GM12878 (cell line): ENCODE measurements at regions not wholly inside any gene's neighbourhood (a gene's known extent, or its start where the extent isn't known, plus 50 kb on each side); places are given as distances from the start of the nearest gene placed in this dataset.

Experiments
- ATAC-seq: fragments of 200-7000 bp; cut with Tn5 transposase; 3 replicates; pipeline ENCODE4 v1.9.1; 2020; ENCODE audit warnings: mild to moderate bottlenecking, moderate library complexity
- BruUV-seq: library from RNA; stranded (reverse); fragments of 400-500 nt; replicated peaks from 2 replicates; lab custom pipeline; 2021; lab: Mats Ljungman, UMichigan
- CTCF ChIA-PET: fragments of 300-600 bp; sonication (Branson Sonifier 250); formaldehyde crosslinking; extraction: SDS; loops from one replicate; lab custom pipeline; 2021; ENCODE audit warnings: inconsistent platforms; lab: Yijun Ruan, JAX
- POLR2A ChIA-PET: fragments of 350-600 bp; formaldehyde crosslinking; extraction: SDS; loops from one replicate; lab custom pipeline; 2021; ENCODE audit warnings: inconsistent platforms; lab: Charles Lee
- RAD21 ChIA-PET: fragments of 300-600 bp; sonication (Branson Sonifier 250); formaldehyde crosslinking; loops from one replicate; lab custom pipeline; 2023; ENCODE audit warnings: antibody characterized with exemption; ENCODE audit not compliant: unreplicated experiment; lab: Charles Lee
- SMC1A ChIA-PET: fragments of 300-600 bp; sonication (Branson Sonifier 250); formaldehyde crosslinking; loops from one replicate; lab custom pipeline; 2023; ENCODE audit not compliant: unreplicated experiment, uncharacterized antibody; lab: Charles Lee
- DNase-seq: peaks from one replicate; pipeline ENCODE4 v3.0.0-alpha.2; 2011; ENCODE audit warnings: low read depth, low spot score
- FAIRE-seq: peaks from 3 replicates; lab custom pipeline; 2011; peaks lifted over from hg19 to GRCh38; lab: Jason Lieb, UNC
- H2AFZ ChIP-seq: 2 replicates; pipeline ENCODE4 v1.6.0; 2011; ENCODE audit warnings: low read depth, low read length, control low read depth; ENCODE audit not compliant: control insufficient read depth
- H3K27ac ChIP-seq: 2 replicates; pipeline ENCODE4 v1.5.1; 2011; ENCODE audit warnings: control low read depth; ENCODE audit not compliant: control insufficient read depth, insufficient read depth
- H3K27me3 ChIP-seq, 2 experiments: replicated peaks in 1 of 2; 2 replicates each; pipeline versions ENCODE4 v1.6.0 to v1.6.1; 2011; ENCODE audit warnings: low read length in 1 of 2; ENCODE audit not compliant: control insufficient read depth in 2 of 2, insufficient read depth in 2 of 2
- H3K36me3 ChIP-seq, 2 experiments: 2 replicates each; pipeline ENCODE4 v1.5.1; 2011; ENCODE audit warnings: low read length in 1 of 2; ENCODE audit not compliant: control insufficient read depth in 2 of 2, insufficient read depth in 2 of 2
- H3K4me1 ChIP-seq: 2 replicates; pipeline ENCODE4 v1.6.1; 2011; ENCODE audit warnings: mild to moderate bottlenecking, low read length, moderate library complexity, mixed read lengths; ENCODE audit not compliant: control insufficient read depth, insufficient read depth
- H3K4me2 ChIP-seq: 2 replicates; pipeline ENCODE4 v1.6.0; 2011; ENCODE audit warnings: control low read depth; ENCODE audit not compliant: control insufficient read depth, insufficient read depth
- H3K4me3 ChIP-seq: fragments of 200-600 bp; sonication (generic); 2 replicates; pipeline ENCODE4 v1.5.1; 2016
- H3K79me2 ChIP-seq: 2 replicates; pipeline ENCODE4 v1.6.0; 2011; ENCODE audit warnings: low read length; ENCODE audit not compliant: control insufficient read depth, insufficient read depth
- H3K9ac ChIP-seq: 2 replicates; pipeline ENCODE4 v1.8.0; 2011; ENCODE audit warnings: low read length, control low read depth, mixed read lengths; ENCODE audit not compliant: control insufficient read depth, insufficient read depth
- H3K9me3 ChIP-seq: replicated peaks from 3 replicates; pipeline ENCODE4 v1.5.1; 2011; ENCODE audit warnings: mild to moderate bottlenecking, low read length; ENCODE audit not compliant: control insufficient read depth, insufficient read depth
- H4K20me1 ChIP-seq: 2 replicates; pipeline ENCODE4 v1.6.0; 2011; ENCODE audit not compliant: control insufficient read depth, insufficient read depth
- CBX3 ChIP-seq: fragments of 200-600 bp; sonication (generic); IDR thresholded peaks from 2 replicates; pipeline ENCODE4 v1.6.1; 2016; ENCODE audit warnings: low read depth, borderline replicate concordance
- CREB1 ChIP-seq: IDR thresholded peaks from 2 replicates; pipeline ENCODE4 v1.6.1; 2012; ENCODE audit warnings: low read depth, mild to moderate bottlenecking, inconsistent platforms
- EED ChIP-seq: sonication (generic); IDR thresholded peaks from 2 replicates; pipeline ENCODE4 v1.6.1; 2016; ENCODE audit warnings: antibody characterized with exemption, low read depth
- EGR1 ChIP-seq, 2 experiments: IDR thresholded peaks; 1 replicate in 1 of 2; 2 replicates in 1 of 2; pipeline ENCODE4 v1.6.1; 2011 to 2012; ENCODE audit warnings: low read depth in 2 of 2, low read length in 2 of 2, borderline replicate concordance in 1 of 2, mild to moderate bottlenecking in 1 of 2, moderate library complexity in 1 of 2
- NFIC ChIP-seq: IDR thresholded peaks from 2 replicates; pipeline ENCODE4 v1.6.1; 2012; ENCODE audit warnings: low read depth, mild to moderate bottlenecking, inconsistent platforms, low read length, moderate library complexity
- NFXL1 ChIP-seq: fragments of 450-650 bp; IDR thresholded peaks from 2 replicates; pipeline ENCODE4 v1.6.1; 2017; ENCODE audit warnings: antibody characterized with exemption, mild to moderate bottlenecking, borderline replicate concordance
- SUPT20H ChIP-seq: IDR thresholded peaks from 2 replicates; pipeline ENCODE4 v1.6.1; 2011; ENCODE audit warnings: low read depth, mild to moderate bottlenecking, low read length, moderate library complexity, borderline replicate concordance; ENCODE audit not compliant: control insufficient read depth
- TCF12 ChIP-seq: IDR thresholded peaks from 2 replicates; pipeline ENCODE4 v1.6.1; 2011; ENCODE audit warnings: low read depth, mild to moderate bottlenecking, low read length
- WRNIP1 ChIP-seq: IDR thresholded peaks from 2 replicates; pipeline ENCODE4 v1.6.1; 2011; ENCODE audit warnings: low read depth, low read length, improper control_type of control experiment, borderline replicate concordance
- ZBED1 ChIP-seq: IDR thresholded peaks from 2 replicates; pipeline ENCODE4 v1.6.1; 2016; ENCODE audit warnings: borderline replicate concordance
- ZBTB33 ChIP-seq: fragments of 450-650 bp; IDR thresholded peaks from 2 replicates; pipeline ENCODE4 v1.6.1; 2017; ENCODE audit warnings: mild to moderate bottlenecking
- ZNF384 ChIP-seq: IDR thresholded peaks from 2 replicates; pipeline ENCODE4 v1.6.1; 2012; ENCODE audit warnings: low read depth, mild to moderate bottlenecking, low read length, improper control_type of control experiment, borderline replicate concordance
- WGBS: methylation state at CpG from one replicate; pipeline ENCODE4 v1.1.6; 2016; ENCODE audit warnings: low lambda C conversion rate; ENCODE audit not compliant: insufficient replicate concordance, insufficient coverage; ENCODE audit errors: missing lambda C conversion rate; 5-methylcytosine and 5-hydroxymethylcytosine counted together
- in situ Hi-C: fragments of 300-500 bp; cut with MboI; formaldehyde crosslinking; loops from 9 replicates; pipeline ENCODE4 v1.14.3; 2018; ENCODE audit warnings: mixed read lengths
- intact Hi-C: fragments of 100-400 bp; cut with micrococcal nuclease; formaldehyde crosslinking; loops from one replicate; pipeline ENCODE4 v1.14.2; 2022; ENCODE audit not compliant: unreplicated experiment
- TF ChIP-seq, protein P1 (sequence below): fragments of 450-650 bp; IDR thresholded peaks from 2 replicates; pipeline ENCODE4 v1.6.1; 2017; ENCODE audit warnings: mild to moderate bottlenecking, moderate library complexity
- TF ChIP-seq, protein P2 (sequence below): IDR thresholded peaks from 2 replicates; pipeline ENCODE4 v1.6.1; 2011; ENCODE audit warnings: borderline replicate concordance, low read depth, mild to moderate bottlenecking, moderate library complexity, mixed read lengths, low read length; ENCODE audit not compliant: insufficient read depth; ENCODE audit errors: extremely low read length

DNA sequence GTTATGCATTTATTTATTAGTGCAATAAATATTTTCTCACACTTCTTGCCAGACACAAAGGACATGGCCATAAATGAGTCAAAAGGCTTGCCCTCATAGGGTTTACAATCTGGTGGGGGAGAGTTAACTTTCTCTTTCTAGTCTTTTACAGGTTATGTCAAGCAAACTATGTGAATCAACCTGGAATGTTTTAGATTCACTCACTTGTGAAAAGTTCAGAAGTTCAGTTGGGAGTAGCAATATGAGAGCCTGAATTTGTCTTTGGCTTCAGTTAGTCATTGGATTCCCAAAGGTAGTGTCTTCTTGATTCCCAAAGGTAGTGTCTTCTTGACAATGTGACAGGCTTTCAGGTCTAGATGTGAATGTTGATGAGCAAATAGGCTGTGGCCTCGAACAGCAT, 264.8 kb downstream of the SOX2 start:
- 40% methylated on average over 1 of the region's 1 CpG for WGBS

GRCh38 chr3:181985386-181985785, 273.7 kb downstream of the SOX2 start:
- no peak overlapping the region for H3K4me3 ChIP-seq
- no peak overlapping the region for H2AFZ ChIP-seq
- DNase-seq (no peak), FAIRE-seq (no peak), ATAC-seq (no peak)
- WGBS: 3% methylated on average over 2 of the region's 2 CpGs
- CTCF ChIA-PET: no interaction called here
- no peaks in the 10 kb centered on the region for H3K4me1 ChIP-seq
- intact Hi-C loops: no loop called here
- in situ Hi-C loops: no loop called here
- H3K36me3 ChIP-seq: no peaks in the 10 kb centered on the region
- RAD21 ChIA-PET: no interaction called here
- H3K4me2 ChIP-seq: no peak overlapping the region
- H3K9me3 ChIP-seq: no peaks in the 10 kb centered on the region; the same call in 2 of the 3 replicates
- no peaks in the 10 kb centered on the region; a peak in 1 of 4 replicates for H3K27me3 ChIP-seq
- H3K79me2 ChIP-seq: no peaks in the 10 kb centered on the region
- no peak overlapping the region for H3K27ac ChIP-seq
- no peaks in the 10 kb centered on the region for H4K20me1 ChIP-seq
- BruUV-seq: no TSS peak
- H3K9ac ChIP-seq: no peak overlapping the region
- POLR2A ChIA-PET: no interaction called here
- SMC1A ChIA-PET: no interaction called here
- no peak for TF ChIP-seq CREB1
- no peak for TF ChIP-seq TCF12
- no peak for TF ChIP-seq EED
- TF ChIP-seq, protein P1, sequence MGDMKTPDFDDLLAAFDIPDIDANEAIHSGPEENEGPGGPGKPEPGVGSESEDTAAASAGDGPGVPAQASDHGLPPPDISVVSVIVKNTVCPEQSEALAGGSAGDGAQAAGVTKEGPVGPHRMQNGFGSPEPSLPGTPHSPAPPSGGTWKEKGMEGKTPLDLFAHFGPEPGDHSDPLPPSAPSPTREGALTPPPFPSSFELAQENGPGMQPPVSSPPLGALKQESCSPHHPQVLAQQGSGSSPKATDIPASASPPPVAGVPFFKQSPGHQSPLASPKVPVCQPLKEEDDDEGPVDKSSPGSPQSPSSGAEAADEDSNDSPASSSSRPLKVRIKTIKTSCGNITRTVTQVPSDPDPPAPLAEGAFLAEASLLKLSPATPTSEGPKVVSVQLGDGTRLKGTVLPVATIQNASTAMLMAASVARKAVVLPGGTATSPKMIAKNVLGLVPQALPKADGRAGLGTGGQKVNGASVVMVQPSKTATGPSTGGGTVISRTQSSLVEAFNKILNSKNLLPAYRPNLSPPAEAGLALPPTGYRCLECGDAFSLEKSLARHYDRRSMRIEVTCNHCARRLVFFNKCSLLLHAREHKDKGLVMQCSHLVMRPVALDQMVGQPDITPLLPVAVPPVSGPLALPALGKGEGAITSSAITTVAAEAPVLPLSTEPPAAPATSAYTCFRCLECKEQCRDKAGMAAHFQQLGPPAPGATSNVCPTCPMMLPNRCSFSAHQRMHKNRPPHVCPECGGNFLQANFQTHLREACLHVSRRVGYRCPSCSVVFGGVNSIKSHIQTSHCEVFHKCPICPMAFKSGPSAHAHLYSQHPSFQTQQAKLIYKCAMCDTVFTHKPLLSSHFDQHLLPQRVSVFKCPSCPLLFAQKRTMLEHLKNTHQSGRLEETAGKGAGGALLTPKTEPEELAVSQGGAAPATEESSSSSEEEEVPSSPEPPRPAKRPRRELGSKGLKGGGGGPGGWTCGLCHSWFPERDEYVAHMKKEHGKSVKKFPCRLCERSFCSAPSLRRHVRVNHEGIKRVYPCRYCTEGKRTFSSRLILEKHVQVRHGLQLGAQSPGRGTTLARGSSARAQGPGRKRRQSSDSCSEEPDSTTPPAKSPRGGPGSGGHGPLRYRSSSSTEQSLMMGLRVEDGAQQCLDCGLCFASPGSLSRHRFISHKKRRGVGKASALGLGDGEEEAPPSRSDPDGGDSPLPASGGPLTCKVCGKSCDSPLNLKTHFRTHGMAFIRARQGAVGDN: no peak
- no peak for TF ChIP-seq WRNIP1
- TF ChIP-seq, protein P2, sequence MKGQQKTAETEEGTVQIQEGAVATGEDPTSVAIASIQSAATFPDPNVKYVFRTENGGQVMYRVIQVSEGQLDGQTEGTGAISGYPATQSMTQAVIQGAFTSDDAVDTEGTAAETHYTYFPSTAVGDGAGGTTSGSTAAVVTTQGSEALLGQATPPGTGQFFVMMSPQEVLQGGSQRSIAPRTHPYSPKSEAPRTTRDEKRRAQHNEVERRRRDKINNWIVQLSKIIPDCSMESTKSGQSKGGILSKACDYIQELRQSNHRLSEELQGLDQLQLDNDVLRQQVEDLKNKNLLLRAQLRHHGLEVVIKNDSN: no peak
- no peak for TF ChIP-seq ZNF384
- TF ChIP-seq ZBTB33: no peak
- no peak for TF ChIP-seq CBX3

More for the DNA sequence above, 264.8 kb downstream of the SOX2 start:
- no peak overlapping the region for H3K4me3 ChIP-seq
- ChIA-PET RAD21 (no interaction called here), POLR2A (no interaction called here), SMC1A (no interaction called here), CTCF (interaction anchor here (0.8 kb wide), 1 partner anchor 109 kb away, joined by 3 read pairs; no protein-coding TSS in a partner anchor)
- BruUV-seq: no TSS peak
- TF ChIP-seq EGR1 (IDR thresholded peaks at IDR 0.05; ENCODE audit: borderline replicate concordance in 1 of 2, low read depth in 2 of 2, low read length in 2 of 2): no peak
- TF ChIP-seq NFIC: no peak
- TF ChIP-seq NFXL1: no peak
- no peak for TF ChIP-seq SUPT20H
- no peak for TF ChIP-seq ZBED1
- H3K27me3 ChIP-seq: no peaks in the 10 kb centered on the region; a peak in 1 of 4 replicates
- H4K20me1 ChIP-seq: no peaks in the 10 kb centered on the region
- H2AFZ ChIP-seq: no peak overlapping the region
- H3K9me3 ChIP-seq: no peaks in the 10 kb centered on the region
- H3K27ac ChIP-seq: no peak overlapping the region
- no peaks in the 10 kb centered on the region for H3K36me3 ChIP-seq
- in situ Hi-C loops (no loop called here), intact Hi-C loops (no loop called here)
- no peak overlapping the region for H3K4me2 ChIP-seq
- H3K4me1 ChIP-seq: no peaks in the 10 kb centered on the region
- no peaks in the 10 kb centered on the region for H3K79me2 ChIP-seq
- DNase-seq (no peak), FAIRE-seq (no peak), ATAC-seq (no peak)
- no peak overlapping the region for H3K9ac ChIP-seq
